HepG2 (cell line): ENCODE measurements at regions not wholly inside any gene's neighbourhood (a gene's known extent, or its start where the extent isn't known, plus 50 kb on each side); places are given as distances from the start of the nearest gene placed in this dataset.

Experiments used
- ATAC-seq: fragments of 200-7000 bp; cut with Tn5 transposase; 3 replicates; pipeline ENCODE4 v1.9.1; 2020; ENCODE audit warnings: mild to moderate bottlenecking, moderate library complexity
- BruUV-seq: library from RNA; stranded (reverse); fragments of 400-500 nt; replicated peaks from 2 replicates; lab custom pipeline; 2021; lab: Mats Ljungman, UMichigan
- CTCF ChIA-PET: fragments of 300-600 bp; formaldehyde crosslinking; extraction: SDS; loops from one replicate; lab custom pipeline; 2021; ENCODE audit warnings: low total read pairs, inconsistent platforms, low intra/inter-chr PET ratio; lab: Yijun Ruan, JAX
- POLR2A ChIA-PET: fragments of 350-600 bp; sonication (Branson Sonifier 250); formaldehyde crosslinking; loops from one replicate; lab custom pipeline; 2020; ENCODE audit warnings: antibody characterized with exemption, inconsistent platforms; lab: Yijun Ruan, JAX
- DNase-seq: peaks from one replicate; pipeline ENCODE4 v3.0.0-alpha.2; 2015; ENCODE audit warnings: low spot score
- FAIRE-seq: peaks from 3 replicates; lab custom pipeline; 2011; peaks lifted over from hg19 to GRCh38; lab: Jason Lieb, UNC
- H2AFZ ChIP-seq: one replicate; pipeline ENCODE4 v1.6.1; 2011; ENCODE audit warnings: low read length, inconsistent platforms
- H3K27ac ChIP-seq: fragments of 300-600 bp; 3 replicates; pipeline ENCODE4 v1.8.0; 2011; ENCODE audit warnings: mixed run types, mild to moderate bottlenecking, mixed read lengths, low read length, inconsistent platforms; ENCODE audit not compliant: insufficient read depth; ENCODE audit errors: extremely low read length
- H3K27me3 ChIP-seq, 2 experiments: fragments of 200-600 bp in 1 of 2; 2 replicates in 1 of 2; 3 replicates in 1 of 2; pipeline versions ENCODE4 v1.6.0 to v1.8.0; 2011; ENCODE audit warnings: low read length in 2 of 2, mild to moderate bottlenecking in 2 of 2, moderate library complexity in 2 of 2, inconsistent platforms in 1 of 2; ENCODE audit not compliant: insufficient read depth in 2 of 2, control insufficient read depth in 1 of 2
- H3K36me3 ChIP-seq, 2 experiments: fragments of 200-600 bp in 1 of 2; replicated peaks in 1 of 2; 2 replicates in 1 of 2; 3 replicates in 1 of 2; pipeline versions ENCODE4 v1.5.1 to v1.8.0; 2011; ENCODE audit warnings: low read length in 2 of 2, inconsistent platforms in 1 of 2; ENCODE audit not compliant: insufficient read depth in 2 of 2, control insufficient read depth in 1 of 2
- H3K4me1 ChIP-seq: 2 replicates; pipeline ENCODE4 v1.5.1; 2012; ENCODE audit warnings: low read length, inconsistent platforms; ENCODE audit not compliant: insufficient read depth
- H3K4me2 ChIP-seq: 2 replicates; pipeline ENCODE4 v1.6.0; 2011; ENCODE audit warnings: low read depth, low read length, inconsistent platforms
- H3K4me3 ChIP-seq, 3 experiments: fragments of 200-600 bp in 1 of 3; sonication (generic), shearing (Covaris generic) in 1 of 3; replicated peaks in 1 of 3; 2 replicates each; pipeline ENCODE4 v1.5.1; 2011 to 2016; ENCODE audit warnings: low read length in 3 of 3, inconsistent platforms in 2 of 3, low read depth in 2 of 3, mild to moderate bottlenecking in 2 of 3, control low read depth in 1 of 3, mixed read lengths in 1 of 3; ENCODE audit not compliant: insufficient read depth in 1 of 3
- H3K79me2 ChIP-seq: one replicate; pipeline ENCODE4 v1.6.1; 2011; ENCODE audit warnings: low read length, inconsistent platforms; ENCODE audit not compliant: insufficient read depth
- H3K9ac ChIP-seq: 2 replicates; pipeline ENCODE4 v1.6.0; 2011; ENCODE audit warnings: mild to moderate bottlenecking, low read depth, low read length, inconsistent platforms; ENCODE audit not compliant: insufficient read depth
- H3K9me3 ChIP-seq: 2 replicates; pipeline ENCODE4 v1.5.1; 2012; ENCODE audit warnings: mild to moderate bottlenecking, low read length
- H4K20me1 ChIP-seq: 2 replicates; pipeline ENCODE4 v1.6.0; 2011; ENCODE audit warnings: inconsistent platforms, mild to moderate bottlenecking, low read length, moderate library complexity; ENCODE audit not compliant: insufficient read depth
- BRCA1 ChIP-seq: sonication (generic); formaldehyde crosslinking; IDR thresholded peaks from 2 replicates; pipeline ENCODE4 v1.4.0; 2020; ENCODE audit warnings: missing genetic modification reagents
- CREB1 ChIP-seq, 2 experiments: fragments of 450-650 bp in 1 of 2; IDR thresholded peaks; 2 replicates each; pipeline ENCODE4 v1.6.1; 2016 to 2017; ENCODE audit warnings: control low read depth in 1 of 2, mild to moderate bottlenecking in 1 of 2, missing compliant biosample characterization in 1 of 2, missing genetic modification characterization in 1 of 2
- DR1 ChIP-seq: sonication (generic); formaldehyde crosslinking; IDR thresholded peaks from 2 replicates; pipeline ENCODE4 v1.8.0; 2021; ENCODE audit warnings: mild to moderate bottlenecking, missing genetic modification reagents, inconsistent platforms
- FOXP1 ChIP-seq, 2 experiments: fragments of 450-650 bp in 1 of 2; IDR thresholded peaks; 2 replicates each; pipeline ENCODE4 v1.6.1; 2017 to 2018; ENCODE audit warnings: antibody characterized with exemption in 1 of 2
- KDM1A ChIP-seq: IDR thresholded peaks from 2 replicates; pipeline ENCODE4 v1.6.1; 2016; ENCODE audit warnings: missing compliant biosample characterization
- MZF1 ChIP-seq: sonication (generic); formaldehyde crosslinking; IDR thresholded peaks from 2 replicates; pipeline ENCODE4 v1.8.1; 2023; ENCODE audit warnings: mild to moderate bottlenecking, missing genetic modification reagents, borderline replicate concordance
- NCOA2 ChIP-seq: sonication (generic); formaldehyde crosslinking; IDR thresholded peaks from 2 replicates; pipeline ENCODE4 v1.8.0; 2022; ENCODE audit warnings: inconsistent platforms
- SAP130 ChIP-seq: IDR thresholded peaks from 2 replicates; pipeline ENCODE4 v1.6.1; 2016; ENCODE audit warnings: low read depth
- SP4 ChIP-seq: sonication (generic); formaldehyde crosslinking; IDR thresholded peaks from 2 replicates; pipeline ENCODE4 v1.8.1; 2023; ENCODE audit warnings: mild to moderate bottlenecking, missing genetic modification reagents
- THAP8 ChIP-seq: sonication (generic); formaldehyde crosslinking; IDR thresholded peaks from 2 replicates; pipeline ENCODE4 v1.5.1; 2020; ENCODE audit warnings: missing genetic modification reagents, mild to moderate bottlenecking, borderline replicate concordance
- U2AF2 ChIP-seq: fragments of 200-400 bp; formaldehyde crosslinking; IDR thresholded peaks from 2 replicates; pipeline ENCODE4 v1.6.1; 2017; ENCODE audit warnings: low read depth, mild to moderate bottlenecking, low read length
- ZNF451 ChIP-seq: sonication (generic); formaldehyde crosslinking; IDR thresholded peaks from 2 replicates; pipeline ENCODE4 v1.5.0; 2020; ENCODE audit warnings: mild to moderate bottlenecking, missing genetic modification reagents
- ZNF567 ChIP-seq: sonication (generic); formaldehyde crosslinking; IDR thresholded peaks from 2 replicates; pipeline ENCODE4 v1.8.1; 2023; ENCODE audit warnings: mild to moderate bottlenecking, missing genetic modification reagents, borderline replicate concordance
- ZNF768 ChIP-seq: sonication (generic); formaldehyde crosslinking; IDR thresholded peaks from 2 replicates; pipeline ENCODE4 v1.4.0; 2020; ENCODE audit warnings: missing genetic modification reagents
- WGBS: methylation state at CpG from one replicate; pipeline ENCODE4 v1.1.6; 2017; ENCODE audit warnings: low lambda C conversion rate; 5-methylcytosine and 5-hydroxymethylcytosine counted together
- in situ Hi-C: cut with HindIII; loops from 2 replicates; pipeline ENCODE4 v1.10.0; 2017; ENCODE audit warnings: low pct_unique_long_range_greater_than_20kb; ENCODE audit not compliant: extremely low pct_ligation_motif_present
- intact Hi-C: fragments of 100-400 bp; cut with micrococcal nuclease; formaldehyde crosslinking; loops from one replicate; pipeline ENCODE4 v1.10.0; 2022; ENCODE audit not compliant: unreplicated experiment
- TF ChIP-seq, protein P1 (sequence below): IDR thresholded peaks from 2 replicates; pipeline ENCODE4 v1.6.1; 2016; ENCODE audit warnings: missing compliant biosample characterization, missing genetic modification reagents, borderline replicate concordance
- TF ChIP-seq, protein P2 (sequence below): sonication (generic); formaldehyde crosslinking; IDR thresholded peaks from 2 replicates; pipeline ENCODE4 v1.8.0; 2022; ENCODE audit warnings: missing genetic modification reagents, low read depth, mild to moderate bottlenecking, borderline replicate concordance

DNA sequence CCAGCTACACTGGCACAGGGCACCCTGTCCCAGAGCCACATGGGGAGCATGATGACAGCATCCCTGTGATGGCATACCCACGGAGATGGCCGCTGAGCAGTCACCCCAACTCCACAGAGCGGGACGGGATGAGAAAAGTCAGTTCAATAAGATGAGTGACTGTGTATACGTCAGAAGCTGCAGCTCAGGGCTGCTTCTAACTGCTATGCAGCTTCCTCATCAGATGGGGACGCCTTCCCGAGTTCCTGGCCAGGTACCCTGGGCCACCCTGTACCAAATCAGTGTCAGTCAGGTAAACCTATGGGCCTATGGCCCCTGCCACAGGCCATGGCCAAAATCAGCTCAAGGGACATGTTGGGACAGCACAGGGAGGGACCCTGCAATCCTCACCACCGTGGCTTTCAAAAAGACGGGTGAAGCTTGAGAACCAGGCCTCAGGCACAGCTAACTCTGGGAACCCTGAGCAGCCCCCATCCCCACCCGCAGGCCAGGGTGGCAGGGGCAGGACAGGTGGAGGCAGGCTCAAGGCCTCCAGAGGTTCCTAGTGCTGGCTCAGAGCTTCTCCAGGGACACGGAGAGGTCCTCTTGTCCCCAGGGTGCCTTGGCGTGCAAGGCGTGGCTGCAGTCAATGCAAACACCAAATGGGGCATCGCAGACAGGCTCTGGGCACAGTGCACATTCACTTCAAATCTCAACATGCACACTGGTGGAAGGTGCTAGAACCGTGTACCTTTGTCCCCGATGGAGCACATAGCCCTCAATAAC, 122.4 kb downstream of the TUBA3C start:
- peaks cover 11% of the 10 kb centered on the region for H3K9me3 ChIP-seq
- ATAC-seq (no peak), FAIRE-seq (no peak), DNase-seq (no peak)
- intact Hi-C loops = no loop called here
- H4K20me1 ChIP-seq = no peaks in the 10 kb centered on the region
- BruUV-seq = no TSS peak
- H3K27me3 ChIP-seq = no peaks in the 10 kb centered on the region
- no peak overlapping the region for H3K4me3 ChIP-seq
- no peak overlapping the region for H3K9ac ChIP-seq
- H3K4me2 ChIP-seq = no peak overlapping the region
- H2AFZ ChIP-seq = no peak overlapping the region
- ChIA-PET POLR2A (no interaction called here), CTCF (no interaction called here)
- H3K27ac ChIP-seq = no peak overlapping the region
- no peaks in the 10 kb centered on the region for H3K4me1 ChIP-seq
- in situ Hi-C loops = no loop called here
- TF ChIP-seq CREB1 (IDR thresholded peaks at IDR 0.05) (peak; percentile 36; the same call in 1 of the 2 replicates), CREB1 (CRISPR knock-in tag; IDR thresholded peaks at IDR 0.05) (no peak), DR1 (no peak)
- no peaks in the 10 kb centered on the region for H3K36me3 ChIP-seq
- WGBS = 15% methylated on average over 3 of the region's 16 CpGs
- H3K79me2 ChIP-seq = no peaks in the 10 kb centered on the region

GRCh38 chr13:19058566-19058965, 123.1 kb downstream of the TUBA3C start:
- no peak overlapping the region for H3K9ac ChIP-seq
- no peak overlapping the region for H3K4me3 ChIP-seq
- intact Hi-C loops (no loop called here), in situ Hi-C loops (no loop called here)
- ChIA-PET POLR2A (no interaction called here), CTCF (no interaction called here)
- H2AFZ ChIP-seq = no peak overlapping the region
- WGBS = no CpG with 5 or more reads among the region's 14 CpGs
- FAIRE-seq = no peak
- no peaks in the 10 kb centered on the region for H3K4me1 ChIP-seq
- H3K36me3 ChIP-seq = no peaks in the 10 kb centered on the region
- no peak for DNase-seq
- peaks cover 6% of the 10 kb centered on the region; the same call in 1 of the 2 replicates for H3K9me3 ChIP-seq
- H3K27me3 ChIP-seq = no peaks in the 10 kb centered on the region
- no TSS peak for BruUV-seq
- no peaks in the 10 kb centered on the region for H3K79me2 ChIP-seq
- H3K4me2 ChIP-seq = no peak overlapping the region
- H4K20me1 ChIP-seq = no peaks in the 10 kb centered on the region
- ATAC-seq = no peak
- no peak overlapping the region for H3K27ac ChIP-seq
- TF ChIP-seq MZF1 = no peak
- TF ChIP-seq ZNF451 (CRISPR knock-in tag) = no peak
- TF ChIP-seq U2AF2 = no peak
- TF ChIP-seq THAP8 (CRISPR knock-in tag) = no peak
- no peak for TF ChIP-seq SP4 (CRISPR knock-in tag)
- no peak for TF ChIP-seq FOXP1 (IDR thresholded peaks at IDR 0.05)
- TF ChIP-seq FOXP1 (CRISPR knock-in tag; IDR thresholded peaks at IDR 0.05) = no peak
- no peak for TF ChIP-seq KDM1A (CRISPR knock-in tag)
- no peak for TF ChIP-seq ZNF567
- TF ChIP-seq, protein P1, sequence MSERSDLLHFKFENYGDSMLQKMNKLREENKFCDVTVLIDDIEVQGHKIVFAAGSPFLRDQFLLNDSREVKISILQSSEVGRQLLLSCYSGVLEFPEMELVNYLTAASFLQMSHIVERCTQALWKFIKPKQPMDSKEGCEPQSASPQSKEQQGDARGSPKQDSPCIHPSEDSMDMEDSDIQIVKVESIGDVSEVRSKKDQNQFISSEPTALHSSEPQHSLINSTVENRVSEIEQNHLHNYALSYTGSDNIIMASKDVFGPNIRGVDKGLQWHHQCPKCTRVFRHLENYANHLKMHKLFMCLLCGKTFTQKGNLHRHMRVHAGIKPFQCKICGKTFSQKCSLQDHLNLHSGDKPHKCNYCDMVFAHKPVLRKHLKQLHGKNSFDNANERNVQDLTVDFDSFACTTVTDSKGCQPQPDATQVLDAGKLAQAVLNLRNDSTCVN (CRISPR knock-in tag) = no peak
- no peak for TF ChIP-seq BRCA1 (CRISPR knock-in tag)
- TF ChIP-seq SAP130 = no peak
- TF ChIP-seq NCOA2 (CRISPR knock-in tag) = no peak
- no peak for TF ChIP-seq ZNF768 (CRISPR knock-in tag)
- TF ChIP-seq, protein P2, sequence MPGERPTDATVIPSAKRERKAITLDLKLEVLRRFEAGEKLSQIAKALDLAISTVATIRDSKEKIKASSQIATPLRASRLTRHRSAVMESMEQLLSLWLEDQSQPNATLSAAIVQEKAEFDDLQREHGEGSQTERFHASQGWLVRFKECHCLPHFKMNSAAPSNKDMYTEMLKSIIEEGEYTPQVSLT (CRISPR knock-in tag) = no peak
